Activated gamma-delta T cell treated with anti-CD3 and anti-CD28 coated beads, Interleukin-2, amount 50 U/mL, for 16 hours (primary cell): ENCODE measurements at regions not wholly inside any gene's neighbourhood (a gene's known extent, or its start where the extent isn't known, plus 50 kb on each side); places are given as distances from the start of the nearest gene placed in this dataset.

ENCODE experiments used
- DNase-seq: peaks from one replicate; pipeline ENCODE4 v3.0.0-alpha.2; 2020; ENCODE audit warnings: low read depth

DNA sequence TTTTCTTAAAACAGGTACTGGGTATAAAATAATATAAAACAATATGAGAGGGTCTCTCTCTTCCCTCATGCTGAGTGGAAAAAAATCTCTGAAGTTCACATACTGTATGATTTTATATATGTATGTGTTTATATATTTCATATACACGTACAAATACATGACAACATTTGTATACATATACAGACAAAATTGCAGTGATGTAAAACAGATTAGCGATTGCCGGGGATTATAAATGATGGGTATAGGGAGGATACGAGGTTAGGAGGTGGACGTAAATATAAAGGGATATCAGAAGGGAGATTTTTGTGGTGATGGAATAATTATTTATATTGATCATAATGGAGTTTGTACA, 194.8 kb upstream of the PRSS16 start:
- DNase-seq, result no peak

DNA sequence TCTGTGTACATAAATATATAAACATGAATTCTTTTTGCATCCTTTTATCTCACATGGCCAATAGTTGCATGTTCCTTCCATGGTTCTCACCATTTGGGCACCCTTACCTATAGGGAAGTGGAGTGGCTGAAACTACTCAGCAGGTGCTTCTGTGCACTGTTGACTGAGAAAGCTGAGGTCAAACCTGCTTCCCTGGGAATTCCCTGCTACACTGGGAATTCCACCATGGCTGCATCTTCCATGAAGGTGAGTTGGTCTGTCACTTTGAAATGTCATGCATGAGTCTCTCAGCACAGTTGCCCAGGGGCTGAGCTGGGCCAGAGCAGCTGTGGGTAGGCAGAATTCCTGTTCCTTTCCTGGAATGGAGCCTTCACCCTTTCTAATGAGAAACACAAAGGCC, 193.8 kb upstream of the PRSS16 start:
- no peak for DNase-seq

DNA sequence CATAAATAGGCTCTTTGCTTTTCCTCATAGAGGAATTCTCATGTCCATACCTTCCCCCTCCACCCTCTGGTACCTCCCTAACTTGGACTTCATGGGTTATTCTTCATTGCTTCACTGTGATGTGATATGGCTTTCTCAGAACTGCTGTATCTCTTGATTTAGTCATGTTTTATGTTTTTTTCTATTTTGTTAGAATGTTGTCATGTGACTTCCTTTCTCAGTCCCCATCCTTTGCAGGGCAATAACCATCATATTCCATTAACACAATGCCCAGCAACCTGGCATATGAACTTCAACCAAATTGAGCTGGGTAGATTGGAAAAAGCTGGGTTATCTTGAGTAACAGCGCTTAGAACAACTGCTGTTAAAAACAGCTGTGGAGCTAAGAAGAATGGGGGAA, 190.9 kb upstream of the PRSS16 start:
- DNase-seq, result no peak

DNA sequence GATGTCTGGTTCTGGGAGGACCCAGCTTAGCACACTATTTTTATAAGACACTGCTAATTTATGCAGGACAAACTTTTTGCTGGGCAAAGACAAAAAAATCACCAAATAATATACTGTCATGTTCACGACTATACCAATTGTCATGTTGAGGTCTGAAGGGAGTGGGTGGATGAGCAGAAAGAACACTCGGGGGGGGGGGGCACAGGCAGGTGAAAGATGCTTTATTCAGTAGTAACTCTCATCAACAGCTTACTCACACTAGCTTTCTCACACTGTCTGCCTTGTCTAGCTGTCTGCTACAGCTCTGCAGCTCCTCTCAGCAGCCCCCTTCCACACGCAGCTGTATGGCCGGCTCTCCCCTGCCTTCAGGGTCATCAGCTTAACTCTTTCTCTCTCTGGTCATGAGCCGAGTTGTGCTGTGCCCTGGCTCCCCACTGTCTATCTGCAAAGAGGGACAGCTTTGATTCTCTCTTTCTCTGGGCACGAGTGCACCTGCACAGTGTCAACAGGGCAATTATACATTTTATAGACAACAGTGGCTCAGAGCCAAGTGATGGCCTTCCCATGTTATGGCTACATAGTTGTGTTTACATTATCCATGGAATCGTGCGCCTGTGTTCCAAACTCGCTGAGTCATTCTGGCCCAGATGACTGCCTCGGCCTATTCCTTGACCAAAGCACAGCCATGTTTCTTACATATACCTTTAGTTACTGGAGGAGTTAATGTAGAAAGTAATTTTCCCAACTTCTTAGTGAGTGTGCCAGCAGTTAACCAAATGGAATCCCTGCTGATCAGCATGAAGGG, 187.7 kb upstream of the PRSS16 start:
- DNase-seq, result no peak

DNA sequence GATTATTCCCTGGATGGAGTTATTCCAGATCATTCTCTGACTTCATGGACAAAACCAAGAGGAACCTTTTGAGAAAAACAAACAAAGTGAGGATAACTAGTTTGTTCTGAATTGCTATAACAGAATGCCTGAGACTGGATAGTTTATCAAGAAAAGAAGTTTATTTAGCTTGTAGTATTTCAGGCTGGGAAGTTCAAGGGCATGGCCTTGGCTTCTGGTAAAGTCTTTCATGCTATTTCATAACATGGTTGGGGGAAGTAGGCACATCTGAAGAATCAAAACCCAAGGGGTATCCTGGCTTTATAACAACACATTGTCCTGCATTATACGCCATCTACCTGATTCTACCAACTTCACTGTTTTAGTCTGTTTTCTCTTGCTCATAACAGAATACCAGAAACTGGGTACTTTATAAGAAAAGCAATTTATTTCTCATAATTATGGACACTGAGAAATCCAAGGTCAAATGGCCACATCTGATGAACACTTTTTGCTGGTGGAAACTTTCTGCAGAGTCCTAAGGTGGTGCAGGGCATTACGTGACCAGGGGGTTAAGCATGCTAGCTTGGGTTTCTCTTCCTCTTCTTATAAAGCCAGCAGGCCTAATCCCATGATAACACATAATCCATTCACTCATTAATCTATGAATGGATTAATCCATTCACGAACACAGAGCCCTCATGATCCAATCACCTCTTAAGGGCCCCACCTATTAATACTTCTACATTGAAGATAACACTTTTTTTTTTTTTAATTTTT, 186.1 kb upstream of the PRSS16 start:
- DNase-seq, result no peak

DNA sequence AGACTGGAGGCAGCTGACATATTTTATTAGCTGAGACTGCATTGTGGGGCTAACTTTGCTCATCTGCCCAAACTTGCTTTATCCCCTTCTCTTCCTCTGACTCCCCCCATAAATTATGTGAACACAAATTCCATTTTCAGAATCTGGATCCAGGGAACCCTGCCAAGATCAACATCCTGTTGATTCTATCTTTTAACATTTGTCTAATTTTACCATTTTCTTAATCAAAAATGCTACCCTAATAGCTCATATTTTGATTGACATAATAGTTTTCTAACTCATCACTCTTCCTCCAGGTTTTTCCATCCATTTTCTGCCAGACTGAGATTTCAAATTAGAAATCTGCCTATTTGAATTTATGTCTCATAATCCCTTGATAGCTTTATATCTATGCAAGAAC, 184.7 kb upstream of the PRSS16 start:
- DNase-seq, result no peak

DNA sequence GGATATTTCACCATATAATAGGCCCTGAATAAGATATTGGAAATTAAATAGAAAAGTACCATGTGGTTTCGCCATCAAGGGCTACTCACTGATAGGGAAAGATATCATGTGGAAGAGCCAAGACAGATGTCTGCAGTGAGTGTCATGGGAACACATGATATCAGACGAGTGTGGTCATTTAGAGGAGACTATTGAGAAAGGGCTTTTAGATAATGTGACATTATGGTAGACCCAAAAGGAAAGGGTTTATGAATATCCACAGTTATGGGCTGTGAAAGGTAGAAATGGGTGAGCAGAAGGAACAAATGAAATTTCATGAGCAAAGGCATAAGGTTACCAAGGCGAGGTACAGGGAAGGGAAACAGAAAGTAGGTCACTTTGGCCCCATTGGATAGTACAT, 182.3 kb upstream of the PRSS16 start:
- no peak for DNase-seq

DNA sequence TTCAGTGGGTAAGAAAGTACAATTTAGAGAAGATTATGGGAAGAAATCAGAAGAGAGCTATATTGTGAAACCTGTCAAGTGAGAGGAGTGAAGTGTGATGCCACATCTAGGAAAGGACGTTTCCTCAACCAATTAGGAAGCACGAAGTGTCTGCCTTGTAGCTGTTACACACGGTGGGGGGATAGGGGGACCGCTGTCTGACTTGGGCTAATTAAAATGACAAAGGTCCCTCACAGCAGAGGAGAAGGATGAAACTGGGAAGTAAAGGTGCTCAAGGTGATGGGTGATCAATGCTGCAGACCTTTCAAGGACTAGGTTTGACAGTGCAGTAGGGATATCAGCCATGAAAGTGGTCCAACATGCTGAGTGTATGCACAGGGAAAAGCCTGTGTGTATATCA, 181.1 kb upstream of the PRSS16 start:
- no peak for DNase-seq

DNA sequence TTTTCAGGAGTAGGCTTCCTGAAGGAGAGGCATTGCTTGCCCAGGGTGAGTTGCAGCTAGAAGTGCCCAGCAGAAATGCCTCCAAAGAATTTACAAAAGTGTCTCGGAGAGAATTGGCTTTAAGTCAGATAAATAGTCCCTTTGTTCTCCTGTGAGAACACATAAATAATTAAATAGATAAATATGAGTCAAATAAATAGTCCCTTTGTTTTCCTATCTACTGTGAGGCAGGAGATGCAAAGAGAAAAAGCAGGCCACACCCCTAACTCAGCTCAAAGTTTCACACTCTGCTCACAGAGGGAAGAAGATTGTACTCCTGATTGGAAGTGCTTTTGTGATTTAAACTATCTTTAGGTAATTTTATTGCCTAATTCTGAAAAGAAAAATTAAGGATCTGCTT, 180.7 kb upstream of the PRSS16 start:
- no peak for DNase-seq

DNA sequence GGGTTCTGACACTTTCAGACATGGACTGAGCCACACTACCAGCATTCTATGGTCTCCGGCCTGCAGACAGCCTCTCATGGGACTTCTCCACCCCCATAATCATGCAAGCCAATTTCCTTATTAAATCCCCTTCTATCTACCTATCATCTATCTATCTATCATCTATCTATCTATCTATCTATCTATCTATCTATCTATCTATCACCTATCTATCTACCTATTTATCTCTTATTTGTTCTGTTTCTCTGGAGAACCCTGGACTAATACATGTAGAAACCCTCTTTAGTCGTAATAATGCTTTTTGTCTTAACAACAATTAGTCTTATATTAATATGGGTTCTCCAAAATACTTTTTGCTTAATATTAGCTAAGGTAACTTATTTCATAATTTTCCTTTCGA, 174.1 kb upstream of the PRSS16 start:
- DNase-seq, result no peak

DNA sequence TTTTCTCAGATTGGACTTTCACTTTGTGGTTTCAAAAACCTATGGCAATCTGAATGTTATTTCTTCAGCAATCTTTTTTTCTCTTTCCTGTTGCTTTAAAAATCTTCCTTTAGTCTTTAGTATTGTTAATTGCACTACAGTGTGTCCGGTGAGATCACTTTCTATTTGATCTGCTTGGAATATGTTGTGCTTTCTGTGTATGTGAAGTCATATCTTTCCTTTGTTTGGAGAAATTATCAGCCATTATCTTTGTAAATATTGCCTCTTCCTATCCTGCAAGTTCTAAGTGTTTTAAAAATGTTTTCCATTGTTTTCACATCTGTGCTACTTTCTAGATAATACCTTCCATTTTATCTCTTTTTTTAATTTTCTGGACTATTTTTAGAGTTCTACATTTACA, 171.4 kb upstream of the PRSS16 start:
- DNase-seq, result no peak

DNA sequence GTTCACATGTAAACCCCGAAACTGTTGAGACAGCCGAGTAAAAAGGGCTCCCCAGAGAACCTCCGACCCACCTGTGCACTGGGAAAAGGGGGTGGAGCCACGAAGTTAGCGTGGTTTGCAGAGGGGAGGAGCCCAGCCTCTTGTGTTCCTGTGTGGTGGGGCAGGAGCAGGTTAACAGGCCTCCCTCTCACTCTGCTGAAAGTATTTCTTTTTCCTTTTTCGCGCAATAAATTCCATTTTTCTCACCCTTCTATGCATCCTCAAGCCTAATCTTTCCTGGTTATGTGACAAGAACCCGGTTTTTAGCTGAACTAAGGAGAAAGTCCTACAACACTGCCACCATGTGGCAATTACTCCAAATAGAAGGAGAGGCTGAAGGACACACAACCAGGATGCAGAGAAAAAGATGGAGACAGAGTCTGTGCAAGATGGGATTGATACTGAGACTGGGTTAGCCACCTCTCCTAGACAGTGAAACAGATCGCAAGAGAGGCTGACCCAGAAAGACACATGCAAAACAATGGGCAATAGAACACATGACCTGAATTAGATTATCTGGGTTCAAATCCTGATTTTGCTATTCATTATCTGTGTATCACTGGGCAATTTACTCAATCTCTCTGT, 168.7 kb upstream of the PRSS16 start:
- DNase-seq, result no peak

DNA sequence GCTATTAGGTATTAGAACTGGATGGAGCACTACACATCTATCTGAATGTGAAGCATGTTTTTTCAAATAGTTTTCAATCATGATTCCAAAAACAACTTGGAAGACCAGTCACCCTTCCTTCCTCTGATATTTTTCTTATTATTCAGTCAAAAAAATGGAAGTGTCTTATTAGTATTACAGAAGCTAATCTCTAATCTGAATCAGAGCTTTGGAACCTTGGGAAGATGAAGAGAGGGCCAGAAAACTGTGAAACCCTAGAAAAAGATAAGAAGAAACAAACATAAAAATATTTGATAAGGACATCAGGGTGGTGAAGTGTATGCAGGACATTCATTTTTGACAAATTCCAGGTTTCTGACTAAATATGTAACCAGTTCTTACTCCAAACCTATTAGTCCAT, 166.3 kb upstream of the PRSS16 start:
- DNase-seq, result no peak

DNA sequence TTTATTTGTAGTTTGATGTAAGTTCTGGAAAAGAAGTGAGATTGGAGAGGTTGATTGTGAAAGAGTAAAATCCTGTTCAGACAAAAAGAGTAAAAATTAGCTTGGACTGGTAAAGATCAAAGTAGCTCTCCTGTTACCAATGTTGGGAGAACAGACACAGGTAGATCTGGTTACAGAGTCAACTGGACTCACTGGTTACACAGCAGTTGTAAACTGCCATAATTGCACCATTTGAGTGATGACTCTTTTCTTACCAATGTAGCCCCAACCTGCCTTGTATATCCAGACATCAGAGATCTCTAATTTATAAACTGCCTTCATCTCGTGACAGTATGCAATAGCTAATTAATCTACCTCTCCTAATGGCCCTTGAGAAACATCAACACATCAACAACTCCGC, 165.6 kb upstream of the PRSS16 start:
- DNase-seq, result no peak

DNA sequence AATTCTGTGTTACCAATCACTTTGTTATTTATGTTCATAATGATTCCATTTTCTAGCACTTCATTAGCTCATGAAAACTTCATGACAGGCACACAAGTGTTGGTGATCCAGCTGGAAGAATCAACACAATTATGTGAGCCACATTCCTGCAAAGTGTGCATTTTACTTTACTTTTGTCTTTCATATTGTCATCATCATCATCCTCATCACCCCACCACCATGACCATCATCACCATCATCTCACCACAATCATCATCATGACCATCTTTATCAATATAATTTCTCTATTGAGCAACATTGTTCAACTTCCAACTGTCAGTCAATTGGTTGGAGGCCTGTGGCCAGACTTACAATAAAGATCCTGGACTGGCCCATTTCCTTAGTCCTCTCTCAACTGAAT, 159.4 kb upstream of the PRSS16 start:
- DNase-seq, result no peak

DNA sequence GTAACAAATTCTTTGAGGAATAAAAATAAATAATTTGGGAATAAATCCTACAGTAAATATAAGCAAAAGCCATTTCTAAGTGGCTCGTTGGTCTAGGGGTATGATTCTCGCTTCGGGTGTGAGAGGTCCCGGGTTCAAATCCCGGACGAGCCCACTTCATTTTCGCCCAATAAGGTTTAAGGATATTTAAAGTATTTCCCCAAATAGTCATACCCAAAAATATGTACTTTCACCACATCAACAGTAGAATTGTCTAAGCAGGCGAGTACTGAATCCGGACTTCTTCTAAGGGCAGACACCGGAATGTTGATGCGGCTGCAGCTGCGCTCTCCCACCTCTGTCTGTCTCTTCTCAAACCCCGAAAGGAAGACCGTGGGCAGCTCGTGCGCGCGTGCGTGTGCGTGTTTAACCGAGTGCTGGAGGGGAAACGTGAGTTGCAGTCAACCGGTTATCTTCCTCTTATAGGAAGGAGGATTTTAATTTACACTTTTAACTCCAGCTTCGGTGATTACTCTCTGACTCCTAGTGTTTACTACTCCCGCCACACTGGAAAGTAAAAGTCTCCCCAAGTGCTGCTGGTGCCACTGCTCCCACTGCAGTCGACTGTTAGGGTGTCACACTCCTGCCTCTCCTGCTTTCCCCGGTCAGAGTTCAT, 155.7 kb upstream of the PRSS16 start:
- no peak for DNase-seq

DNA sequence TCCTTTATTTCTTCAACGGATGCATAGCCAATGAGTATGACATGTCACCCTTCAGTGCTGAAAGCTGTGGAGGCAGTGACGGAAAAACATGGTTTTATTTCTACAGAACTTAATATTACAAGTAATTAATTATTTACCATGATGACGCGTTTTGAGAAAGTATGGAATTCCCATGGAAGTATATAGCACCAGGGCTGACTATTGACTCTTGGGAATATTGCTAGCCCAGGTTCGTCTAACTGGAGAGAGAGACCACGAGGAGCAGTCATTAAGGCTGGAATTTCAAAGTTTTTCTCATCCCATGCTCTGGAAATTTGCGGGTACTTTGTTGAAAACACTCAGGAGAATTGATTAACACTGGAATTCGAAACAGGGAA, 155.2 kb upstream of the PRSS16 start:
- DNase-seq, result no peak

DNA sequence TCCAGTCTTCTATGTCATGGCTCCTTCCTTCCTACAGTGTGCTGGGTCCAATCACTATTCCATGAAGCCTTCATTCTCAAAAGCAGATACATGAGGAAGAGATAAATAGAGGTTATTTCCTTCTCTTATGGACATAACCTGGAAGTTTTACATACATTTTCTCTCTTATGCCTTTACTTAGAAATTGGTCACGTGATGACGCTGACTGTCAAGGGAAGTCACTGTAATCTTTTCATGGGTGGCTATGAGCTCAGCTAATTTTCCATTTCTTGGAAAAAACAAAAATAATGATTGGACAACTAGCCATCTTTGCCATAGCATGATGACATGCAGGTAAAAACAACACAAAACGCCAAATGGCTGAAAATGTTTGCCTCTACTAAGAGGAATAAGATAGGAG, 151.6 kb upstream of the PRSS16 start:
- no peak for DNase-seq

DNA sequence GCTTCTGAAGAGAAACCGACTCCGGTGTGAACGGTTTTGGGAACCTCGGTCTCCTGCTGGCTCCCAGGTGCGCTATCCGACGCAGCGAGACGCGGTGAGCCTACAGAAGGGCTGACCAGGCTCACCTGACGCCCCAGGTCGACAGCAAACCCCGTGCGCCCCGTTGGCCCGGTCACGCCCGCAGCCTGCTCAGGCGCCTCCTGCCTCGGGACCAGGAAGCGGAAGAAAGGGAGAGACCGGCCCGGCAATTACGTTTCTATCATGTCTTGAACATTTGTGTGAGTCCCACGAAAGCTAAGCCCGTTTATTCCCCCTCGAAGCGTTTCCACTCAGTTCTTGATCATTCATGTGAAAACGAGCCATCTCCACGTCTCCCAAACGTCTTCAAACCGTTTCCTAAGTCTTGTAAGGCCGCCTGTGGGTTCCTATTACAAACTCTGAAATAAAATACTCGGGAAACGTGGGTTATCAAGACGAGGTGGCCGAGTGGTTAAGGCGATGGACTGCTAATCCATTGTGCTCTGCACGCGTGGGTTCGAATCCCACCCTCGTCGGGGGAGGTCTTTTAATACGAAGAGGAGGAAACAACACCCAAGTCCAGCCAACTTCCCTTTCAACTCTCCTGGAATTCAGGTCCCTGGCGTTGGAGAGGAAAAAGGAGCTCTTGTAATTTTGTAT, 150.5 kb upstream of the PRSS16 start:
- no peak for DNase-seq

DNA sequence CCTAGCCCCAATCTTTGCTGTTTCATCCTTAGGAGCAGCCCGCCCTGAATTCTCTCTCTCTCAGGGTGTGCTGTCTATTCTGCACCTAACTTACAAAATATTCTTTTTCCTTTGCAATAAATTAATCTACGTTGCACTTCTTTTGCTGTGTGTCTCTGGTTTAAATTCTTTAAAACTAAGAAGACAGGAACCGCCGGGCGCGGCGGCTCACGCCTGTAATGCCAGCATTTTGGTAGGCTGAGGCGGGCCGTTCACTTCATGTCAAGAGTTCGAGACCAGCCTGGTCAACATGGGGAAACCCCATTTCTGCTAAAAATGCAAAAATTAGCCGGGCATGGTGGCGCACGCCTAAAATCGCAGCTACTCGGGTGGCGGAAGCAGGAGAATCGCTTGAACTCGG, 148.5 kb upstream of the PRSS16 start:
- no peak for DNase-seq

DNA sequence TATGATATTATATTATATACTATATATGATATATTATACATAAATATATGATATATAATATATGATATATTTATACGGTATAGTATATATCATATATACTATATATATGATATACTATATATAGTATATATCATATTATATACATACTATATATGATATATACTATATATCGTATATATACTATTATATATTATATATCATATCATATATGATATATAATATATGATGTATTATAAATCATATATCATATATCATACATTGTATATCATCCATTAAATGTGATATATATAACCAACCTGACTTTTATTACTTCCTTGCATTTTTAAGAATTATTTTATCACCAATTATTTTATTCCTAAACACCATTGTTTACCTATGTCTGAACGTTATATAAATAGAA, 146.6 kb upstream of the PRSS16 start:
- DNase-seq, result no peak

DNA sequence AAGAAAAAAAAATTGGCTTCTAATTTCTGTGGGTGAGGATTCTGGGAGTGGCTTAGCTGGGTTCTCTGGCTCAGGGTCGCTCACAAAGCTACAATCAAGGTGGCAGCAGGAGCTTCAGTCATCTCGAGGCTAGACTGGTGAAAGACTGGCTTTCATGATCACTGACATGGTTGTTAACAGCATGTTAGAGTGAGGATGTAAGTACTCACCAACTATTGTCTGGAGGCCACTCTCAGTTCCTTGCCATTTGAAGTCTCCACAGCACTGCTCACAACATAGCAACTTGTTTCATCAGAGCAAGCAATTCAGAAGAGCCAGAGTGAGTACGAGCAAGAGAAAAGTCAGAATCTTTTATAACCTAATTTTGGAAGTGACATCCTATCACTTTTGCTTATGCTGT, 145.7 kb upstream of the PRSS16 start:
- DNase-seq, result no peak
